ENCODE measurements at regions not wholly inside any gene's neighbourhood (a gene's known extent, or its start where the extent isn't known, plus 50 kb on each side); places are given as distances from the start of the nearest gene placed in this dataset.
A peak's percentile ranks its signal among the peaks of the same experiment; 100 is the strongest.
"Not testable (repeated sequence)": the region's sequence is repeated elsewhere in the genome, so short reads cannot be mapped to it uniquely, and the experiment has no call there.

GRCh38 chr13:65582160-65582559, 1648.0 kb downstream of the PCDH9 start:
- no peak for DNase-seq

GRCh38 chr13:65564561-65564960, 1665.6 kb downstream of the PCDH9 start:
- DNase-seq = not testable (repeated sequence)

- DNase-seq = no peak
Observed at GRCh38 chr13:65562305-65562704, 1667.8 kb downstream of the PCDH9 start.

GRCh38 chr13:65560936-65561335, 1669.2 kb downstream of the PCDH9 start:
- no peak for DNase-seq

GRCh38 chr13:65555962-65556361, 1674.2 kb downstream of the PCDH9 start:
- peak; percentile 27 for DNase-seq

GRCh38 chr13:65553096-65553727, 1676.9 kb downstream of the PCDH9 start:
- no peak for DNase-seq

- DNase-seq = no peak
Observed at GRCh38 chr13:65551208-65551607, 1678.9 kb downstream of the PCDH9 start.

GRCh38 chr13:65540175-65540574, 1690.0 kb downstream of the PCDH9 start:
- DNase-seq = no peak

- no peak for DNase-seq
Observed at GRCh38 chr13:65535370-65535769, 1694.8 kb downstream of the PCDH9 start.

- DNase-seq = no peak
Observed at GRCh38 chr13:65532231-65532630, 1697.9 kb downstream of the PCDH9 start.

GRCh38 chr13:65530688-65531087, 1699.4 kb downstream of the PCDH9 start:
- DNase-seq = no peak

GRCh38 chr13:65529541-65529940, 1700.6 kb downstream of the PCDH9 start:
- DNase-seq = no peak

GRCh38 chr13:65508745-65509144, 1721.4 kb downstream of the PCDH9 start:
- no peak for DNase-seq

- no peak for DNase-seq
Observed at GRCh38 chr13:65508338-65508737, 1721.8 kb downstream of the PCDH9 start.

- DNase-seq = no peak
Observed at GRCh38 chr13:65505941-65506340, 1724.2 kb downstream of the PCDH9 start.

GRCh38 chr13:65504213-65504612, 1725.9 kb downstream of the PCDH9 start:
- no peak for DNase-seq

- DNase-seq = no peak
Observed at GRCh38 chr13:65500481-65500880, 1729.7 kb downstream of the PCDH9 start.

- DNase-seq = no peak
Observed at GRCh38 chr13:65499256-65499655, 1730.9 kb downstream of the PCDH9 start.

- DNase-seq = no peak
Observed at GRCh38 chr13:65497265-65497664, 1732.9 kb downstream of the PCDH9 start.

GRCh38 chr13:65490725-65491124, 1739.4 kb downstream of the PCDH9 start:
- DNase-seq = not testable (repeated sequence)

- no peak for DNase-seq
Observed at GRCh38 chr13:65488606-65489005, 1741.5 kb downstream of the PCDH9 start.

GRCh38 chr13:65479692-65480091, 1750.4 kb downstream of the PCDH9 start:
- DNase-seq = no peak

GRCh38 chr13:65473196-65473595, 1756.9 kb downstream of the PCDH9 start:
- DNase-seq = no peak

GRCh38 chr13:65472336-65472735, 1757.8 kb downstream of the PCDH9 start:
- no peak for DNase-seq

- DNase-seq = no peak
Observed at GRCh38 chr13:65470781-65471180, 1759.4 kb downstream of the PCDH9 start.
